Activated CD4-positive, alpha-beta T cell treated with anti-CD3 and anti-CD28 coated beads, Interleukin-2, amount 10 ng/mL, durations not matched to agents 24 days and 14 days (primary cell): ENCODE measurements at regions not wholly inside any gene's neighbourhood (a gene's known extent, or its start where the extent isn't known, plus 50 kb on each side); places are given as distances from the start of the nearest gene placed in this dataset.

Experiments
- DNase-seq: peaks from one replicate; pipeline ENCODE4 v3.0.0; 2022
- H3K27ac Mint-ChIP-seq: one replicate; pipeline ENCODE4 v1.8.0; 2022; ENCODE audit warnings: mild to moderate bottlenecking, mixed read lengths
- H3K27me3 Mint-ChIP-seq: one replicate; pipeline ENCODE4 v1.8.0; 2022; ENCODE audit warnings: mixed read lengths
- H3K36me3 Mint-ChIP-seq: one replicate; pipeline ENCODE4 v1.8.0; 2022; ENCODE audit warnings: low read depth, mild to moderate bottlenecking, mixed read lengths
- H3K4me1 Mint-ChIP-seq: one replicate; pipeline ENCODE4 v1.8.0; 2021; ENCODE audit warnings: mixed read lengths
- H3K4me3 Mint-ChIP-seq: one replicate; pipeline ENCODE4 v1.8.0; 2022; ENCODE audit warnings: mild to moderate bottlenecking, moderate library complexity, mixed read lengths
- H3K9me3 Mint-ChIP-seq: one replicate; pipeline ENCODE4 v1.8.0; 2021; ENCODE audit warnings: mixed read lengths
- intact Hi-C: fragments of 100-400 bp; cut with micrococcal nuclease; formaldehyde crosslinking; loops from one replicate; pipeline ENCODE4 v1.15.1; 2023

DNA sequence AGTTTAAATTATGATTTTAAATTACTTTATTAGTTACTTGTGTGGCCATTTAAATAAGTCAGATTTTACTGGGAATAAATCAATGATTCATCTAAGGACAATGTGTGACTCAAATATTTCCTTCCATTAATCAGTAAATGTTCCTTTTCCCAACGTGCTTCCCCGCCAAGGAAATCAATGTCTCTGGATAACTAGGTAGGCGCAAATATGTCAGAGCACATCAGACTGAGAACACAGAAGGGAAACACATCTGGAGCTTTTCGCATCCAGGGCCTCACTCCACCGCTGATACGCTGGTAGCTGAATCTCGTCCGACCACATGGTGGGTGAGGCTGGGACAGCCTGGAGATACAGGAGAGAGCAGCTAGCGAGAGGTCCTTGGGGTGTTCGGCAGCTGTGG lies 56.4 kb upstream of the RPS6KA2 start:
- Mint-ChIP-seq H3K36me3 (no peaks in the 10 kb centered on the region), H3K27ac (no peak overlapping the region), H3K9me3 (no peaks in the 10 kb centered on the region), H3K27me3 (no peaks in the 10 kb centered on the region), H3K4me3 (no peak overlapping the region), H3K4me1 (no peaks in the 10 kb centered on the region)
- intact Hi-C loops: no loop called here
- no peak for DNase-seq

DNA sequence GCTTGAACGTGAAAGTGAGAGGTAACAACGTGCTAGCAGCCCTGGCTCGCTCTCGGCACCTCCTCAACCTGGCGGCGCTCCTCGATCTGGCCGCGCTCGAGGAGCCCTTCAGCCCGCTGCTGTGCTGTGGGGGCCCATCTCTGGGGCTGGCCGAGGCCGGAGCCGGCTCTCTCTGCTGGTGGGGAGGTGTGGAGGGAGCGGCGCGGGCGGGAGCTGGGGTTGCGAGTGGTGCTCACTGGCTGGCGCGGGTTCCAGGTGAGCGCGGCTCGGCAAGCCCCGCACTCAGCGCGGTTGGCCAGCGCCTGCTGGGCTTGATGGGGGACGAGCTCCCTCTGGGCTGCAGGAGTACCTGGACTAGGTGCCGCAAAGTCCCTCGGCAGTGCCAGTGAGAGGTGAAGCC lies 52.5 kb upstream of the RPS6KA2 start:
- no peak overlapping the region for H3K4me3 Mint-ChIP-seq
- H3K9me3 Mint-ChIP-seq: no peaks in the 10 kb centered on the region
- no peaks in the 10 kb centered on the region for H3K4me1 Mint-ChIP-seq
- no peak for DNase-seq
- H3K27me3 Mint-ChIP-seq: no peaks in the 10 kb centered on the region
- intact Hi-C loops: no loop called here
- no peaks in the 10 kb centered on the region for H3K36me3 Mint-ChIP-seq
- no peak overlapping the region for H3K27ac Mint-ChIP-seq

DNA sequence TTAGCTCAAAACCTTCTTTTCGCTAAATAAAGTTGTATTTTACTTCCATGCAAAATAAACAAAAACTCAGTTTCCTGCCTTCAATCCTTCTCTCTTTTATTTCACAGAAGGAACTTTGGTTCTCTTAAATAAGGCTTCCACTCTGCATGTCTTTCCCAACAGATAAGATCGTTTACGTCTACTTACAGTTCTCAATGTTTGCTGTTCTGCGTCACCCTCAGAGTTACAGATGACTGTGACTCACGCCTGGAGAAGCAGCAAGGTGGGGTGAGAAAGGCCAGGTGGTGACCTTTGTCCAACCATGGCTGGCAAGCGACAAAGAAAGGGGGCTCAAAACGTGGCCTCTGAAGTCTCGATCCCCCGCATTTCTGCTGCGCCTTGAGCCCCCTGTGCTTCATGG lies 51.4 kb upstream of the RPS6KA2 start:
- Mint-ChIP-seq H3K27me3 (no peaks in the 10 kb centered on the region), H3K4me1 (no peaks in the 10 kb centered on the region), H3K27ac (no peak overlapping the region), H3K9me3 (no peaks in the 10 kb centered on the region), H3K36me3 (no peaks in the 10 kb centered on the region), H3K4me3 (no peak overlapping the region)
- DNase-seq: no peak
- intact Hi-C loops: no loop called here

DNA sequence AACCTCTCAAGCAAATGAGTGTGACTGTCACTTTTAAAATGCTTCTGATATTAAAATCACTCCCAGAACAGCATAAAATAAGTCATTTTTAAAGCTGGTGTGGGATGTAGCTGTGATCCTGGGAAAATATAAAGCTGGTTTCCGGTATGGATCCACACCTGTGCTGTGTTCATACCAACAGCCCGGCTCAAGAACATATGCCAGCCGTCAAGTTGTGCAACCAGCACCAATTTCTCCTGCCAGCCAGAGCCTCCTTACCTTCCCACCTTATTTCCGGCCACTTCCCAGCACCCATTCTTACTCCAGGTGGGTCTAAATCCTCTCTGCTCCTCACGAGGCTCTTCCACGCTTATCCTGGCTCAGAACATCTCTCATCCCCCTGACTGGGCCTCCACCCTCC lies 50.9 kb upstream of the RPS6KA2 start:
- H3K4me1 Mint-ChIP-seq: no peaks in the 10 kb centered on the region
- H3K9me3 Mint-ChIP-seq: no peaks in the 10 kb centered on the region
- H3K36me3 Mint-ChIP-seq: no peaks in the 10 kb centered on the region
- no peak overlapping the region for H3K4me3 Mint-ChIP-seq
- no peak overlapping the region for H3K27ac Mint-ChIP-seq
- no peaks in the 10 kb centered on the region for H3K27me3 Mint-ChIP-seq
- intact Hi-C loops: no loop called here
- no peak for DNase-seq
